HepG2 (cell line): ENCODE measurements at regions not wholly inside any gene's neighbourhood (a gene's known extent, or its start where the extent isn't known, plus 50 kb on each side); places are given as distances from the start of the nearest gene placed in this dataset.

Experiments used
- ATAC-seq: fragments of 200-7000 bp; cut with Tn5 transposase; 3 replicates; pipeline ENCODE4 v1.9.1; 2020; ENCODE audit warnings: mild to moderate bottlenecking, moderate library complexity
- BruUV-seq: library from RNA; stranded (reverse); fragments of 400-500 nt; replicated peaks from 2 replicates; lab custom pipeline; 2021; lab: Mats Ljungman, UMichigan
- CTCF ChIA-PET: fragments of 300-600 bp; formaldehyde crosslinking; extraction: SDS; loops from one replicate; lab custom pipeline; 2021; ENCODE audit warnings: low total read pairs, inconsistent platforms, low intra/inter-chr PET ratio; lab: Yijun Ruan, JAX
- POLR2A ChIA-PET: fragments of 350-600 bp; sonication (Branson Sonifier 250); formaldehyde crosslinking; loops from one replicate; lab custom pipeline; 2020; ENCODE audit warnings: antibody characterized with exemption, inconsistent platforms; lab: Yijun Ruan, JAX
- DNase-seq: peaks from one replicate; pipeline ENCODE4 v3.0.0-alpha.2; 2015; ENCODE audit warnings: low spot score
- FAIRE-seq: peaks from 3 replicates; lab custom pipeline; 2011; peaks lifted over from hg19 to GRCh38; lab: Jason Lieb, UNC
- H2AFZ ChIP-seq: one replicate; pipeline ENCODE4 v1.6.1; 2011; ENCODE audit warnings: low read length, inconsistent platforms
- H3K27ac ChIP-seq: fragments of 300-600 bp; 3 replicates; pipeline ENCODE4 v1.8.0; 2011; ENCODE audit warnings: mixed run types, mild to moderate bottlenecking, mixed read lengths, low read length, inconsistent platforms; ENCODE audit not compliant: insufficient read depth; ENCODE audit errors: extremely low read length
- H3K27me3 ChIP-seq, 2 experiments: fragments of 200-600 bp in 1 of 2; 2 replicates in 1 of 2; 3 replicates in 1 of 2; pipeline versions ENCODE4 v1.6.0 to v1.8.0; 2011; ENCODE audit warnings: low read length in 2 of 2, mild to moderate bottlenecking in 2 of 2, moderate library complexity in 2 of 2, inconsistent platforms in 1 of 2; ENCODE audit not compliant: insufficient read depth in 2 of 2, control insufficient read depth in 1 of 2
- H3K36me3 ChIP-seq, 2 experiments: fragments of 200-600 bp in 1 of 2; replicated peaks in 1 of 2; 2 replicates in 1 of 2; 3 replicates in 1 of 2; pipeline versions ENCODE4 v1.5.1 to v1.8.0; 2011; ENCODE audit warnings: low read length in 2 of 2, inconsistent platforms in 1 of 2; ENCODE audit not compliant: insufficient read depth in 2 of 2, control insufficient read depth in 1 of 2
- H3K4me1 ChIP-seq: 2 replicates; pipeline ENCODE4 v1.5.1; 2012; ENCODE audit warnings: low read length, inconsistent platforms; ENCODE audit not compliant: insufficient read depth
- H3K4me2 ChIP-seq: 2 replicates; pipeline ENCODE4 v1.6.0; 2011; ENCODE audit warnings: low read depth, low read length, inconsistent platforms
- H3K4me3 ChIP-seq, 3 experiments: fragments of 200-600 bp in 1 of 3; sonication (generic), shearing (Covaris generic) in 1 of 3; replicated peaks in 1 of 3; 2 replicates each; pipeline ENCODE4 v1.5.1; 2011 to 2016; ENCODE audit warnings: low read length in 3 of 3, inconsistent platforms in 2 of 3, low read depth in 2 of 3, mild to moderate bottlenecking in 2 of 3, control low read depth in 1 of 3, mixed read lengths in 1 of 3; ENCODE audit not compliant: insufficient read depth in 1 of 3
- H3K79me2 ChIP-seq: one replicate; pipeline ENCODE4 v1.6.1; 2011; ENCODE audit warnings: low read length, inconsistent platforms; ENCODE audit not compliant: insufficient read depth
- H3K9ac ChIP-seq: 2 replicates; pipeline ENCODE4 v1.6.0; 2011; ENCODE audit warnings: mild to moderate bottlenecking, low read depth, low read length, inconsistent platforms; ENCODE audit not compliant: insufficient read depth
- H3K9me3 ChIP-seq: 2 replicates; pipeline ENCODE4 v1.5.1; 2012; ENCODE audit warnings: mild to moderate bottlenecking, low read length
- H4K20me1 ChIP-seq: 2 replicates; pipeline ENCODE4 v1.6.0; 2011; ENCODE audit warnings: inconsistent platforms, mild to moderate bottlenecking, low read length, moderate library complexity; ENCODE audit not compliant: insufficient read depth
- ATF3 ChIP-seq: sonication (generic); formaldehyde crosslinking; IDR thresholded peaks from 2 replicates; pipeline ENCODE4 v1.4.0; 2020; ENCODE audit warnings: missing genetic modification reagents
- CCAR2 ChIP-seq: fragments of 200-400 bp; formaldehyde crosslinking; optimal IDR thresholded peaks from 2 replicates; pipeline ENCODE3; 2018; ENCODE audit warnings: low read depth, mild to moderate bottlenecking, low read length, moderate library complexity
- GABPA ChIP-seq, 2 experiments: IDR thresholded peaks; 2 replicates each; pipeline ENCODE4 v1.6.1; 2011 to 2016; ENCODE audit warnings: low read depth in 2 of 2, low read length in 1 of 2, missing biosample characterization in 1 of 2, missing genetic modification characterization in 1 of 2
- HBP1 ChIP-seq: IDR thresholded peaks from 2 replicates; pipeline ENCODE4 v1.6.1; 2016; ENCODE audit warnings: low read depth, control low read depth
- MBNL3 ChIP-seq: fragments of 250-450 bp; sonication (Bioruptor Pico); conservative IDR thresholded peaks from 2 replicates; pipeline ENCODE4 v1.8.0; 2022; ENCODE audit warnings: mild to moderate bottlenecking, inconsistent platforms
- NR0B2 ChIP-seq: sonication (generic); formaldehyde crosslinking; IDR thresholded peaks from 2 replicates; pipeline ENCODE4 v1.4.0; 2020; ENCODE audit warnings: mild to moderate bottlenecking, missing genetic modification reagents
- PHB2 ChIP-seq: fragments of 450-650 bp; IDR thresholded peaks from 2 replicates; pipeline ENCODE4 v1.6.1; 2018; ENCODE audit not compliant: partially characterized antibody
- PHF20 ChIP-seq: sonication (generic); formaldehyde crosslinking; IDR thresholded peaks from 2 replicates; pipeline ENCODE4 v1.5.0; 2020; ENCODE audit warnings: mild to moderate bottlenecking, missing genetic modification reagents
- PHF8 ChIP-seq: sonication (generic); formaldehyde crosslinking; IDR thresholded peaks from 2 replicates; pipeline ENCODE4 v1.5.0; 2020; ENCODE audit warnings: missing genetic modification reagents
- REPIN1 ChIP-seq: sonication (generic); formaldehyde crosslinking; IDR thresholded peaks from 2 replicates; pipeline ENCODE4 v1.8.0; 2022; ENCODE audit warnings: missing genetic modification reagents, low read depth, mild to moderate bottlenecking, borderline replicate concordance
- U2AF2 ChIP-seq: fragments of 200-400 bp; formaldehyde crosslinking; IDR thresholded peaks from 2 replicates; pipeline ENCODE4 v1.6.1; 2017; ENCODE audit warnings: low read depth, mild to moderate bottlenecking, low read length
- ZBTB21 ChIP-seq: sonication (generic); formaldehyde crosslinking; IDR thresholded peaks from 2 replicates; pipeline ENCODE4 v1.4.0; 2020; ENCODE audit warnings: missing genetic modification reagents
- WGBS: methylation state at CpG from one replicate; pipeline ENCODE4 v1.1.6; 2017; ENCODE audit warnings: low lambda C conversion rate; 5-methylcytosine and 5-hydroxymethylcytosine counted together
- in situ Hi-C: cut with HindIII; loops from 2 replicates; pipeline ENCODE4 v1.10.0; 2017; ENCODE audit warnings: low pct_unique_long_range_greater_than_20kb; ENCODE audit not compliant: extremely low pct_ligation_motif_present
- intact Hi-C: fragments of 100-400 bp; cut with micrococcal nuclease; formaldehyde crosslinking; loops from one replicate; pipeline ENCODE4 v1.10.0; 2022; ENCODE audit not compliant: unreplicated experiment

- BruUV-seq: no TSS peak
- no peak overlapping the region for H3K4me3 ChIP-seq
- CTCF ChIA-PET: no interaction called here
Observed at GRCh38 chr5:5980538-5980895, 397.8 kb downstream of the MED10 start.

More at GRCh38 chr5:5980538-5980895, 397.8 kb downstream of the MED10 start:
- no peak overlapping the region for H3K27ac ChIP-seq
- no peaks in the 10 kb centered on the region for H3K4me1 ChIP-seq
- no peak overlapping the region for H2AFZ ChIP-seq
- WGBS: 44% methylated on average over 4 of the region's 4 CpGs
- POLR2A ChIA-PET: no interaction called here
- no peaks in the 10 kb centered on the region for H3K36me3 ChIP-seq
- no peaks in the 10 kb centered on the region for H4K20me1 ChIP-seq
- intact Hi-C loops: no loop called here
- no peaks in the 10 kb centered on the region for H3K27me3 ChIP-seq
- no peak for ATAC-seq
- no peaks in the 10 kb centered on the region for H3K9me3 ChIP-seq
- no peak overlapping the region for H3K9ac ChIP-seq
- in situ Hi-C loops: no loop called here
- no peak for DNase-seq
- TF ChIP-seq PHF20 (CRISPR knock-in tag) (no peak), NR0B2 (CRISPR knock-in tag) (no peak), PHB2 (no peak), CCAR2 (no peak), MBNL3 (CRISPR knock-in tag) (no peak), ATF3 (CRISPR knock-in tag) (no peak), ZBTB21 (CRISPR knock-in tag) (no peak), PHF8 (CRISPR knock-in tag) (no peak), REPIN1 (no peak), U2AF2 (no peak), HBP1 (no peak), GABPA (IDR thresholded peaks at IDR 0.05; ENCODE audit: low read depth, low read length) (no peak), GABPA (CRISPR knock-in tag; IDR thresholded peaks at IDR 0.05; ENCODE audit: low read depth) (no peak)
- H3K4me2 ChIP-seq: no peak overlapping the region
- no peak for FAIRE-seq
- H3K79me2 ChIP-seq: no peaks in the 10 kb centered on the region
